ENCODE measurements at regions not wholly inside any gene's neighbourhood (a gene's known extent, or its start where the extent isn't known, plus 50 kb on each side); places are given as distances from the start of the nearest gene placed in this dataset.
A peak's percentile ranks its signal among the peaks of the same experiment; 100 is the strongest.

DNA sequence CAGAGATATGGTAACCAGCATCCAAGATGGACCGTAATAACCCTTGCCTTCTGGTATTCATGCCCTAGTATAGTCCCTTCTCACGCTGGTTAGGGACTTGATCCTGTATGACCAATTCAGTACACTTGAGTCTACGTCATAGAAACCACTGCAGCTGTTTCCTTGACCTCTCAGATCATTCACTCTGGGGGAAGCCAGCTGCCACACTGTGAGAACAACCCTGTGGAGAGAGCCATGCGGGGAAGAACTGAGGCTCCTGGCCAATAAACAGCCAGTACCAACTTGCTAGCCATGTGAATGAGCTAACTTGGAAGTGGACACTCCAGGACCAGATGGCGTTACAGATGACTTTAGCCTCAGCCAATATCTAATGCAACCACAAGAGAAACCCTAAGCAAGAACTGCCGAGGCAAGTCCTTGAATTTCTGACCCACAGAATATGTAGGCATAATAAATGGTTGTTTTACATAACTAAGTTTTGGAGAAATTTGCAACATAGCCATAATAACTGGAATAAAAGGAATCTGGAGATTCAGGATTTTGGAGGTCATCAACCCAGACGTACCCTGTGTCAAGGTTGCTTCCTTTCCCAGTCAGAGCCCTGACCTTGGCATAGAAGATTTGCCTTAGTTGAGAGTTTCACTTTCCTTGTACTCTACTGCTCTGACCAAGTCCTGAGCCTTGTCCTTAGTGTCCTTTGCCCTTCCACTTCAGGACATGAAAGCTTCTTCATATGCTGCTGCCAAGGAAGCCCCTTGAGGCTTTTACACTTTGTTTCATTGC lies 87.3 kb upstream of the ZNF81 start:
- H4K5ac ChIP-seq (ENCODE audit: low read depth, low read length): no peak overlapping the region
- H2AK9ac ChIP-seq (replicated peaks; ENCODE audit: low read depth, low read length, poor library complexity): no peak overlapping the region
- H2BK15ac ChIP-seq (ENCODE audit: low read depth, low read length): no peak overlapping the region
- no peak overlapping the region for H3K56ac ChIP-seq (ENCODE audit: extremely low read depth, insufficient read depth, low read length)
- in situ Hi-C loops (cut with MboI; ENCODE audit: low sequenced_read_pairs) (no loop called here), dilution Hi-C loops (cut with HindIII; ENCODE audit: low sequenced_read_pairs, unreplicated experiment) (no loop called here), intact Hi-C loops (cut with micrococcal nuclease) (no loop called here)
- no peak overlapping the region for H3K4me2 ChIP-seq (ENCODE audit: low read depth, low read length)
- WGBS, 2 experiments (ENCODE audit: extremely low coverage in 2 of 2, insufficient read length in 1 of 2): no CpG with 5 or more reads among the region's 7 CpGs
- H4K20me1 ChIP-seq (ENCODE audit: insufficient read depth, low read length): no peaks in the 10 kb centered on the region
- no peak overlapping the region for H4K8ac ChIP-seq (ENCODE audit: low read depth in 2 of 2, low read length in 2 of 2)
- no peaks in the 10 kb centered on the region for H3K9me3 ChIP-seq (ENCODE audit: control insufficient read depth, insufficient read depth, low read length)
- H4K91ac ChIP-seq (ENCODE audit: insufficient read depth, low read depth, low read length): no peak overlapping the region
- no peak overlapping the region for H2AFZ ChIP-seq (replicated peaks; ENCODE audit: low read length, poor library complexity)
- H3K9me1 ChIP-seq (ENCODE audit: insufficient read depth, low read length): no peaks in the 10 kb centered on the region
- H3K36me3 ChIP-seq (ENCODE audit: control insufficient read depth, insufficient read depth, low read length): no peaks in the 10 kb centered on the region
- no peaks in the 10 kb centered on the region for H3K79me1 ChIP-seq (ENCODE audit: low read depth in 1 of 2, low read length in 2 of 2)
- BruUV-seq (replicated peaks): no TSS peak
- TF ChIP-seq, protein P1, sequence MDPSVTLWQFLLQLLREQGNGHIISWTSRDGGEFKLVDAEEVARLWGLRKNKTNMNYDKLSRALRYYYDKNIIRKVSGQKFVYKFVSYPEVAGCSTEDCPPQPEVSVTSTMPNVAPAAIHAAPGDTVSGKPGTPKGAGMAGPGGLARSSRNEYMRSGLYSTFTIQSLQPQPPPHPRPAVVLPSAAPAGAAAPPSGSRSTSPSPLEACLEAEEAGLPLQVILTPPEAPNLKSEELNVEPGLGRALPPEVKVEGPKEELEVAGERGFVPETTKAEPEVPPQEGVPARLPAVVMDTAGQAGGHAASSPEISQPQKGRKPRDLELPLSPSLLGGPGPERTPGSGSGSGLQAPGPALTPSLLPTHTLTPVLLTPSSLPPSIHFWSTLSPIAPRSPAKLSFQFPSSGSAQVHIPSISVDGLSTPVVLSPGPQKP (IDR thresholded peaks at IDR 0.05; ENCODE audit: borderline replicate concordance, low read depth, low read length): no peak
- TF ChIP-seq NFE2L2 (IDR thresholded peaks at IDR 0.05; ENCODE audit: low read depth, low read length) (no peak), FOS (IDR thresholded peaks at IDR 0.05; ENCODE audit: low read depth, low read length) (no peak), CHD1 (IDR thresholded peaks at IDR 0.05; ENCODE audit: low read depth, low read length) (no peak), SMC3 (IDR thresholded peaks at IDR 0.05; ENCODE audit: low read depth, low read length) (no peak), RFX5 (IDR thresholded peaks at IDR 0.05; ENCODE audit: low read depth, low read length) (no peak), RAD21 (IDR thresholded peaks at IDR 0.05; ENCODE audit: low read length) (no peak), MXI1 (IDR thresholded peaks at IDR 0.05; ENCODE audit: borderline replicate concordance, low read depth, low read length) (no peak), BHLHE40 (IDR thresholded peaks at IDR 0.05; ENCODE audit: low read depth, low read length) (no peak)
- TF ChIP-seq, protein P2, sequence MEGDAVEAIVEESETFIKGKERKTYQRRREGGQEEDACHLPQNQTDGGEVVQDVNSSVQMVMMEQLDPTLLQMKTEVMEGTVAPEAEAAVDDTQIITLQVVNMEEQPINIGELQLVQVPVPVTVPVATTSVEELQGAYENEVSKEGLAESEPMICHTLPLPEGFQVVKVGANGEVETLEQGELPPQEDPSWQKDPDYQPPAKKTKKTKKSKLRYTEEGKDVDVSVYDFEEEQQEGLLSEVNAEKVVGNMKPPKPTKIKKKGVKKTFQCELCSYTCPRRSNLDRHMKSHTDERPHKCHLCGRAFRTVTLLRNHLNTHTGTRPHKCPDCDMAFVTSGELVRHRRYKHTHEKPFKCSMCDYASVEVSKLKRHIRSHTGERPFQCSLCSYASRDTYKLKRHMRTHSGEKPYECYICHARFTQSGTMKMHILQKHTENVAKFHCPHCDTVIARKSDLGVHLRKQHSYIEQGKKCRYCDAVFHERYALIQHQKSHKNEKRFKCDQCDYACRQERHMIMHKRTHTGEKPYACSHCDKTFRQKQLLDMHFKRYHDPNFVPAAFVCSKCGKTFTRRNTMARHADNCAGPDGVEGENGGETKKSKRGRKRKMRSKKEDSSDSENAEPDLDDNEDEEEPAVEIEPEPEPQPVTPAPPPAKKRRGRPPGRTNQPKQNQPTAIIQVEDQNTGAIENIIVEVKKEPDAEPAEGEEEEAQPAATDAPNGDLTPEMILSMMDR (conservative IDR thresholded peaks at IDR 0.05; ENCODE audit: low read depth, low read length): no peak
- ATAC-seq (ENCODE audit: low read depth) (no peak), DNase-seq (peak; percentile 61)
- ChIA-PET CTCF (interaction anchor here (1.1 to 1.2 kb wide), 2 partner anchors 13 to 16 kb away, joined by 3 read pairs; no protein-coding TSS in a partner anchor), POLR2A (ENCODE audit: unreplicated experiment) (no interaction called here)
- no peak overlapping the region for H2BK20ac ChIP-seq (ENCODE audit: low read depth, low read length)
- H3K18ac ChIP-seq (ENCODE audit: low read depth, low read length): no peak overlapping the region
- no peak overlapping the region for H3K4me3 ChIP-seq (ENCODE audit: insufficient read depth, low read depth, low read length)
- H3K4ac ChIP-seq (ENCODE audit: low read depth, low read length): no peak overlapping the region
- no peaks in the 10 kb centered on the region for H3K4me1 ChIP-seq (ENCODE audit: control insufficient read depth, insufficient read depth, low read length)
- H3K14ac ChIP-seq (replicated peaks; ENCODE audit: low read depth, low read length): no peak overlapping the region
- H3K27me3 ChIP-seq (ENCODE audit: control insufficient read depth, insufficient read depth, low read length): peaks cover 24% of the 10 kb centered on the region
- H2BK120ac ChIP-seq (ENCODE audit: low read depth, low read length): no peak overlapping the region
- no peak overlapping the region for H3K9ac ChIP-seq (ENCODE audit: low read depth, low read length)
- H3K23ac ChIP-seq (ENCODE audit: low read depth, low read length): no peak overlapping the region
- H3K27ac ChIP-seq (ENCODE audit: insufficient read depth, low read length): no peak overlapping the region
- H2BK5ac ChIP-seq (ENCODE audit: low read depth, low read length, poor library complexity, severe bottlenecking): no peak overlapping the region
- H2AK5ac ChIP-seq (ENCODE audit: low read depth, low read length): no peak overlapping the region
